HG02763 (cell line): ENCODE measurements at regions not wholly inside any gene's neighbourhood (a gene's known extent, or its start where the extent isn't known, plus 50 kb on each side); places are given as distances from the start of the nearest gene placed in this dataset.

Experiments
- ATAC-seq: cut with Tn5 transposase; IDR thresholded peaks from one replicate; pipeline ENCODE4 v1.9.1; 2021; ENCODE audit warnings: mild to moderate bottlenecking, moderate library complexity; ENCODE audit not compliant: unreplicated experiment

- no peak for ATAC-seq
Measured at GRCh38 chr13:59458908-59459579, 704.7 kb downstream of the DIAPH3 start.

GRCh38 chr13:59459972-59460371 lies 703.8 kb downstream of the DIAPH3 start:
- ATAC-seq = no peak

- no peak for ATAC-seq
Measured at GRCh38 chr13:59461411-59461810, 702.3 kb downstream of the DIAPH3 start.

GRCh38 chr13:59463023-59463422 lies 700.7 kb downstream of the DIAPH3 start:
- ATAC-seq = no peak

- ATAC-seq = no peak
Measured at GRCh38 chr13:59464926-59465325, 698.8 kb downstream of the DIAPH3 start.

- no peak for ATAC-seq
Measured at GRCh38 chr13:59468396-59468795, 695.3 kb downstream of the DIAPH3 start.

- ATAC-seq = no peak
Measured at GRCh38 chr13:59471106-59471505, 692.6 kb downstream of the DIAPH3 start.

- ATAC-seq = no peak
Measured at GRCh38 chr13:59472134-59472533, 691.6 kb downstream of the DIAPH3 start.

- ATAC-seq = no peak
Measured at GRCh38 chr13:59474696-59475095, 689.0 kb downstream of the DIAPH3 start.

- ATAC-seq = no peak
Measured at GRCh38 chr13:59475911-59476310, 687.8 kb downstream of the DIAPH3 start.

- ATAC-seq = no peak
Measured at GRCh38 chr13:59476366-59476765, 687.4 kb downstream of the DIAPH3 start.

- no peak for ATAC-seq
Measured at GRCh38 chr13:59477011-59477410, 686.7 kb downstream of the DIAPH3 start.

GRCh38 chr13:59478908-59479307 lies 684.8 kb downstream of the DIAPH3 start:
- ATAC-seq = no peak

GRCh38 chr13:59479629-59480028 lies 684.1 kb downstream of the DIAPH3 start:
- ATAC-seq = no peak

GRCh38 chr13:59480396-59481259 lies 683.1 kb downstream of the DIAPH3 start:
- no peak for ATAC-seq

GRCh38 chr13:59483501-59484145 lies 680.1 kb downstream of the DIAPH3 start:
- ATAC-seq = no peak

- no peak for ATAC-seq
Measured at GRCh38 chr13:59487883-59488282, 675.8 kb downstream of the DIAPH3 start.

- no peak for ATAC-seq
Measured at GRCh38 chr13:59488436-59488835, 675.3 kb downstream of the DIAPH3 start.

- ATAC-seq = no peak
Measured at GRCh38 chr13:59490651-59491050, 673.1 kb downstream of the DIAPH3 start.

GRCh38 chr13:59492030-59492636 lies 671.6 kb downstream of the DIAPH3 start:
- ATAC-seq = no peak

- ATAC-seq = no peak
Measured at GRCh38 chr13:59493436-59493965, 670.2 kb downstream of the DIAPH3 start.
